Brain microvascular endothelial cell (primary cell): ENCODE measurements at regions not wholly inside any gene's neighbourhood (a gene's known extent, or its start where the extent isn't known, plus 50 kb on each side); places are given as distances from the start of the nearest gene placed in this dataset.
"Not testable (repeated sequence)": the region's sequence is repeated elsewhere in the genome, so short reads cannot be mapped to it uniquely, and the experiment has no call there.

Experiments
- DNase-seq: peaks from one replicate; pipeline ENCODE4 v3.0.0-alpha.2; 2020
- H3K27ac ChIP-seq: fragments of 250-450 bp; sonication (Bioruptor Pico); 2 replicates; pipeline ENCODE4 v1.5.1; 2020; ENCODE audit warnings: mild to moderate bottlenecking, moderate library complexity
- H3K27me3 ChIP-seq: fragments of 250-450 bp; sonication (Bioruptor Pico); replicated peaks from 2 replicates; pipeline ENCODE4 v1.5.1; 2020; ENCODE audit warnings: mild to moderate bottlenecking
- H3K36me3 ChIP-seq: fragments of 250-450 bp; sonication (Bioruptor Pico); replicated peaks from 2 replicates; pipeline ENCODE4 v1.5.1; 2020; ENCODE audit warnings: mild to moderate bottlenecking
- H3K4me3 ChIP-seq: 2 replicates; pipeline ENCODE4 v1.5.1; 2011; ENCODE audit warnings: low read depth, mild to moderate bottlenecking, control low read depth, low read length, moderate library complexity
- CTCF ChIP-seq: IDR thresholded peaks from 2 replicates; pipeline ENCODE4 v1.5.1; 2011; ENCODE audit warnings: low read depth, mild to moderate bottlenecking, moderate library complexity, low read length, control low read depth, inconsistent platforms; ENCODE audit errors: missing control alignments
- in situ Hi-C: cut with HindIII; loops from 2 replicates; pipeline ENCODE4 v1.10.0; 2017; ENCODE audit warnings: low sequenced_read_pairs, low pct_ligation_motif_present

- DNase-seq = no peak
- no peaks in the 10 kb centered on the region for H3K36me3 ChIP-seq
- no peak overlapping the region for H3K4me3 ChIP-seq
- in situ Hi-C loops = no loop called here
- no peak for TF ChIP-seq CTCF
- H3K27me3 ChIP-seq = no peaks in the 10 kb centered on the region
- H3K27ac ChIP-seq = no peak overlapping the region
Observed at GRCh38 chrX:146581981-146582712, 227.4 kb upstream of the CXorf51B start.

GRCh38 chrX:146602246-146602645 is 207.3 kb upstream of the CXorf51B start:
- no peaks in the 10 kb centered on the region for H3K27me3 ChIP-seq
- no peak overlapping the region for H3K27ac ChIP-seq
- no peak for TF ChIP-seq CTCF
- no peaks in the 10 kb centered on the region for H3K36me3 ChIP-seq
- in situ Hi-C loops = no loop called here
- no peak overlapping the region for H3K4me3 ChIP-seq
- no peak for DNase-seq

GRCh38 chrX:146604196-146604595 is 205.4 kb upstream of the CXorf51B start:
- H3K27ac ChIP-seq = no peak overlapping the region
- TF ChIP-seq CTCF = no peak
- in situ Hi-C loops = no loop called here
- no peak for DNase-seq
- H3K36me3 ChIP-seq = no peaks in the 10 kb centered on the region
- no peaks in the 10 kb centered on the region for H3K27me3 ChIP-seq
- no peak overlapping the region for H3K4me3 ChIP-seq

- no peaks in the 10 kb centered on the region for H3K36me3 ChIP-seq
- no peak overlapping the region for H3K27ac ChIP-seq
- no peak for DNase-seq
- H3K27me3 ChIP-seq = no peaks in the 10 kb centered on the region
- no peak for TF ChIP-seq CTCF
- in situ Hi-C loops = no loop called here
- H3K4me3 ChIP-seq = no peak overlapping the region
Observed at GRCh38 chrX:146614663-146615478, 194.7 kb upstream of the CXorf51B start.

- DNase-seq = no peak
- Histone ChIP-seq H3K27me3 (no peaks in the 10 kb centered on the region), H3K36me3 (no peaks in the 10 kb centered on the region), H3K27ac (no peak overlapping the region), H3K4me3 (no peak overlapping the region)
- in situ Hi-C loops = no loop called here
- no peak for TF ChIP-seq CTCF
Observed at GRCh38 chrX:146615628-146616348, 193.8 kb upstream of the CXorf51B start.

- H3K4me3 ChIP-seq, DNase-seq, in situ Hi-C loops, H3K36me3 ChIP-seq, H3K27me3 ChIP-seq, H3K27ac ChIP-seq: not testable (repeated sequence)
Observed at GRCh38 chrX:146619943-146620342, 189.6 kb upstream of the CXorf51B start.
